Parathyroid adenoma (tissue), 2 donors: ENCODE measurements at regions not wholly inside any gene's neighbourhood (a gene's known extent, or its start where the extent isn't known, plus 50 kb on each side); places are given as distances from the start of the nearest gene placed in this dataset.

ENCODE experiments used
- H2AFZ ChIP-seq: fragments of 300-600 bp; sonication (generic); one replicate; pipeline ENCODE4 v1.7.0; 2017; ENCODE audit warnings: antibody characterized with exemption, mild to moderate bottlenecking
- H3K27ac ChIP-seq: fragments of 300-600 bp; sonication (generic); one replicate; pipeline ENCODE4 v1.7.0; 2017
- H3K27me3 ChIP-seq: fragments of 300-600 bp; sonication (generic); one replicate; pipeline ENCODE4 v1.7.0; 2017; ENCODE audit warnings: low read length; ENCODE audit not compliant: control insufficient read depth, insufficient read depth
- H3K36me3 ChIP-seq: fragments of 300-600 bp; sonication (generic); one replicate; pipeline ENCODE4 v1.7.0; 2017; ENCODE audit warnings: low read length; ENCODE audit not compliant: control insufficient read depth, insufficient read depth
- H3K4me1 ChIP-seq: fragments of 300-600 bp; sonication (generic); one replicate; pipeline ENCODE4 v1.7.0; 2017; ENCODE audit warnings: control low read depth
- H3K4me2 ChIP-seq: fragments of 300-600 bp; sonication (generic); one replicate; pipeline ENCODE4 v1.7.0; 2017; ENCODE audit warnings: low read length
- H3K4me3 ChIP-seq: fragments of 300-600 bp; sonication (generic); one replicate; pipeline ENCODE4 v1.7.0; 2017; ENCODE audit warnings: low read depth, low read length
- H3K79me2 ChIP-seq: fragments of 300-600 bp; sonication (generic); one replicate; pipeline ENCODE4 v1.7.0; 2017; ENCODE audit warnings: control low read depth
- H3K9ac ChIP-seq: fragments of 300-600 bp; sonication (generic); one replicate; pipeline ENCODE4 v1.7.0; 2017; ENCODE audit warnings: mild to moderate bottlenecking
- H3K9me3 ChIP-seq: fragments of 300-600 bp; sonication (generic); one replicate; pipeline ENCODE4 v1.7.0; 2017; ENCODE audit warnings: low read length; ENCODE audit not compliant: control insufficient read depth
- TF ChIP-seq, protein P1 (sequence below): fragments of 300-600 bp; sonication (generic); IDR thresholded peaks from one replicate; pipeline ENCODE4 v1.7.0; 2017; ENCODE audit warnings: antibody characterized with exemption, mild to moderate bottlenecking
- donor health status: primary hyperparathyroidism.

DNA sequence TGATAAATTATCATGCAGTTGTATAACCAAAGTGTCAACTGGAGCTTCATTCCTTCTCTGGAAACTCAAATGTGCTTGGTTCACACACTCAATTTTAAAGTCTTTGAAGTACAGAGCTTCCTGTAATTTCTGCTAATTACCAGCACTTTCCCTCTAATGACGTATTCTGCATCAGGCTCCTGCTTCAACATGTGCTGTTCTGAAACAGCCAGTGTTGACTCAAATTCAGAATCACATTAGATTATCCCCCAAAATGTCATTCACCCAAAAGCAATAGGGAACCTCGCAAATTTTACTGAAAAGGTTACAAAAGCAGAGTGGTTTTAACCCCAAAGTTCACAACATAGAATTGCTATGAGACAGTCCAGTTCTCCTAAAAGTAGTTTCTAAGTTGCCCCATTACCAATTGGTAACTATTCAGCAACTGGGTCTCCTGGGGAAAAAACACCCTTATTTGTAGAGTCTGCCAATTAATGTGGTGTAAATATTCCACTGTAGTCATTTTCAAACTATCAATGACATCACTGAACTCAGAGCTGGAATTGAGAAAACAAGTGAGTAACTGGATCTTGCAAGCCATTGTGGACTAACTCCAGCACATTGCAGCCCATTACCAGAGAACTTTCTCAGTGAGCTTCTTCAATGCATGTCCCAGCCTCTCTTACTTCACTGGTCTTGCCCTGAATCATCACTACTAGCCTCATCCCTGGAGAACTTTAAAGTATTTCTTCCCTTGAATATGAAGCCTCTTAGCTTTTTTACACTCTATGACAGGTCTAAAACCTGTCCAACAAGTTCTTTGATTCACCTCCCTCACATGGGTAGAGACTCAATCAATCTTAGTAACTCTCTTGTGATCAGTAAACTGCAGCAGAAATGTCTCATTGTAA lies 955.4 kb downstream of the EFNB2 start:
- Histone ChIP-seq H3K79me2 (no peaks in the 10 kb centered on the region), H3K27ac (no peak overlapping the region), H3K4me1 (no peaks in the 10 kb centered on the region), H3K36me3 (no peaks in the 10 kb centered on the region), H3K4me3 (no peak overlapping the region), H3K9me3 (no peaks in the 10 kb centered on the region), H3K9ac (no peak overlapping the region), H3K4me2 (no peak overlapping the region), H3K27me3 (no peaks in the 10 kb centered on the region), H2AFZ (no peak overlapping the region)
- TF ChIP-seq, protein P1, sequence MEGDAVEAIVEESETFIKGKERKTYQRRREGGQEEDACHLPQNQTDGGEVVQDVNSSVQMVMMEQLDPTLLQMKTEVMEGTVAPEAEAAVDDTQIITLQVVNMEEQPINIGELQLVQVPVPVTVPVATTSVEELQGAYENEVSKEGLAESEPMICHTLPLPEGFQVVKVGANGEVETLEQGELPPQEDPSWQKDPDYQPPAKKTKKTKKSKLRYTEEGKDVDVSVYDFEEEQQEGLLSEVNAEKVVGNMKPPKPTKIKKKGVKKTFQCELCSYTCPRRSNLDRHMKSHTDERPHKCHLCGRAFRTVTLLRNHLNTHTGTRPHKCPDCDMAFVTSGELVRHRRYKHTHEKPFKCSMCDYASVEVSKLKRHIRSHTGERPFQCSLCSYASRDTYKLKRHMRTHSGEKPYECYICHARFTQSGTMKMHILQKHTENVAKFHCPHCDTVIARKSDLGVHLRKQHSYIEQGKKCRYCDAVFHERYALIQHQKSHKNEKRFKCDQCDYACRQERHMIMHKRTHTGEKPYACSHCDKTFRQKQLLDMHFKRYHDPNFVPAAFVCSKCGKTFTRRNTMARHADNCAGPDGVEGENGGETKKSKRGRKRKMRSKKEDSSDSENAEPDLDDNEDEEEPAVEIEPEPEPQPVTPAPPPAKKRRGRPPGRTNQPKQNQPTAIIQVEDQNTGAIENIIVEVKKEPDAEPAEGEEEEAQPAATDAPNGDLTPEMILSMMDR: no peak

DNA sequence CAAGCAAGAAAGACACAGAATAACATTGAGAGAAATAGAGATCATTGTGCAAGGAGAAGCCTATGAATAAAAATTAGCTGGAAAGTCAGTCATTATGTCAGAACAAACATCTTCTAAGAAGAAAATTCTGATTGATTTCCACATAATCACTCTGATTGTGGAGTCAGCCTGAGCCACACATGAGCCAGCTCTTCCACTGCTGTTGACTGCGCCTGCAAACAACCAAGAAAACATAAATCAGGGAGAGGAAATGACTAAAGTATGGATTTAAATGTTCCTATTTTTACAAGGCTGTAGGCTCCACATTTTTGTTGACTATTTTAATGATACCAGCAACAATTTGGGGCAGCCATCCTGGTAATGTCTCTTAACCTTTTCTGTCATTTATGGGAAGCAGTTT lies 962.3 kb downstream of the EFNB2 start:
- H3K27me3 ChIP-seq: no peaks in the 10 kb centered on the region
- TF ChIP-seq, protein P1: no peak
- no peak overlapping the region for H3K9ac ChIP-seq
- no peaks in the 10 kb centered on the region for H3K9me3 ChIP-seq
- H3K36me3 ChIP-seq: no peaks in the 10 kb centered on the region
- H3K4me1 ChIP-seq: no peaks in the 10 kb centered on the region
- no peak overlapping the region for H3K4me2 ChIP-seq
- H2AFZ ChIP-seq: no peak overlapping the region
- H3K4me3 ChIP-seq: no peak overlapping the region
- no peaks in the 10 kb centered on the region for H3K79me2 ChIP-seq
- no peak overlapping the region for H3K27ac ChIP-seq

DNA sequence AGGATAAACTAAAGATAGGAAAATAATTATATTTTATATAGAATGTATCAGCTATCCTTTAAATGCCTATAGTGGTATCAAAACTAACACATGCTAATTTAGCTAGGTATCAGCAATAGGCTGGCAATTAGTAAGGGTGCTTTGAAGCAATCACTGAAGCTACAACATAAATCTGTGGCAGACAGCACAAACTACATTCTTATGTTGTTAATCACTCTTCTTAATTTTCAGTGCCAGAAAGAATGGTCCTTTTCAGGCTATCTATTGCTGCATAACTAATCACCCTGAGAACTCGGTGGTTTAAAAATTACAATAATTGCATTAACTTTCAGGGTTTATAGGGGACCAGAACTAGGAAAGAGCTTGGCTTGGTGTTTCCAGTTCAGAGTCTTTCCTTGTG lies 963.1 kb downstream of the EFNB2 start:
- H3K36me3 ChIP-seq: no peaks in the 10 kb centered on the region
- no peak overlapping the region for H3K4me3 ChIP-seq
- no peaks in the 10 kb centered on the region for H3K27me3 ChIP-seq
- no peaks in the 10 kb centered on the region for H3K4me1 ChIP-seq
- H3K4me2 ChIP-seq: no peak overlapping the region
- H2AFZ ChIP-seq: no peak overlapping the region
- H3K27ac ChIP-seq: no peak overlapping the region
- TF ChIP-seq, protein P1: no peak
- no peak overlapping the region for H3K9ac ChIP-seq
- no peaks in the 10 kb centered on the region for H3K79me2 ChIP-seq
- no peaks in the 10 kb centered on the region for H3K9me3 ChIP-seq

DNA sequence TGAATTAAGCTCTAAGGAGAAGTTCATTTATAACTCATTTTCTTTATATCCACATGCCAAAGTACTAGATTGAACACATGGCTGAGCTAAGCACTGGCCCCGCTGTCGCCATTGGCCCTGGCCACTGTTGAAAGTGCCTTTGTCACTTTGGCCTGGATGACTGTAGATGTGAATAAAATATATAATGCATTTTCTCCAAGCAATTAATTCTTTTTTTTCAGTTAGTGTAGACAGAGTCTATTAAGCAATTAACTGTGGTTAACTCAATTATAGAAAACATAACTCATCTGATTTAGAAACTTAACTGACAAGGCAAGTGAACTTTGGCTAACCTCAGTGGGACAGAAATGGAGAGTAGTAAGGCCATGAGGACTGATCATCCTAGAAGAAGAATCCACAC lies 965.6 kb downstream of the EFNB2 start:
- no peak overlapping the region for H3K4me3 ChIP-seq
- no peak overlapping the region for H3K4me2 ChIP-seq
- H3K27ac ChIP-seq: no peak overlapping the region
- TF ChIP-seq, protein P1: no peak
- H3K9me3 ChIP-seq: no peaks in the 10 kb centered on the region
- H3K79me2 ChIP-seq: no peaks in the 10 kb centered on the region
- H3K9ac ChIP-seq: no peak overlapping the region
- no peaks in the 10 kb centered on the region for H3K4me1 ChIP-seq
- no peaks in the 10 kb centered on the region for H3K27me3 ChIP-seq
- H3K36me3 ChIP-seq: no peaks in the 10 kb centered on the region
- no peak overlapping the region for H2AFZ ChIP-seq
